ENCODE measurements at regions not wholly inside any gene's neighbourhood (a gene's known extent, or its start where the extent isn't known, plus 50 kb on each side); places are given as distances from the start of the nearest gene placed in this dataset.
"Not testable (repeated sequence)": the region's sequence is repeated elsewhere in the genome, so short reads cannot be mapped to it uniquely, and the experiment has no call there.

- DNase-seq (ENCODE audit: extremely low spot score, insufficient read length, low read depth) (no peak), FAIRE-seq (no peak)
These were observed 236.7 kb upstream of the SLITRK1 start for GRCh38 chr13:84118839-84119409.

- FAIRE-seq (no peak), DNase-seq (ENCODE audit: extremely low spot score, insufficient read length, low read depth) (no peak)
These were observed 216.0 kb upstream of the SLITRK1 start for GRCh38 chr13:84098273-84098672.

DNA sequence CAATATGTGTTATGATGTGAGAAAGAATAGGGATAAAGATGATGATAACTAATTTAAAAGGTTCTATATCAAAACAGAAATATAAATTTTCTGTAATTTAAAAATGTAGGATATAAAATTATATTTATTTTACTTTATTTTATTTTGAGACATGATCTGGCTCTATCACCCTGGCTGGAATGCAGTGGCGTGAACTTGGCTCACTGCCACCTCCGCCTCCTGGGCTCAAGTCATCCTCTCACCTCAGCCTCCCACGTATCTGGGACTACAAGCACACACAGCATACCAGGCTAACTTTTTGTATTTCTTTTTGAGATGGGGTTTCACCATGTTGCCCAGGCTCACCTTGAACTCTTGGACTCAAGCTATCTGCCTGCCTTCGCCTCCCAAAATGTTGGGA lies 214.9 kb upstream of the SLITRK1 start:
- FAIRE-seq: no peak
- no peak for DNase-seq (ENCODE audit: extremely low spot score, insufficient read length, low read depth)

DNA sequence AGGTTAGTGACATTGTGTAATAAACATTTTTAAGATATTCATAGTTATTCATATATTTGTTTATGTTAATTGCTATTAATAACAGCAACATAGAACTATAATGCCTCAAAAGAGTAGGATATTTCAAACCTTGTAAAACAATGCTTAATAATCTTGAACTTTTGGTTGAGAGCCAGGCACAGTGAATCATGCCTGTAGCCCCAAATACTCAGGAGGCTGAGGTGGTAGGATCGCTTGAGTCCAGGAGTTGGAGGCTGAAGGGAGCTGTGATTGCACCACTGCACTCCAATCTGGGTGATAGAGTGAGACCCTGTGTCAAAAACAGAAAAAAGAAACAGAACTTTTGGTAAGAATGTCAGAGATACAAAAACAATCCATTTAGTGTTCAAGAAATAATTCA lies 213.9 kb upstream of the SLITRK1 start:
- no peak for FAIRE-seq
- no peak for DNase-seq (ENCODE audit: extremely low spot score, insufficient read length, low read depth)

- DNase-seq (ENCODE audit: extremely low spot score, insufficient read length, low read depth) (no peak), FAIRE-seq (no peak)
These were observed 206.7 kb upstream of the SLITRK1 start for GRCh38 chr13:84088996-84089395.

GRCh38 chr13:84086847-84087162 lies 204.5 kb upstream of the SLITRK1 start:
- no peak for DNase-seq (ENCODE audit: extremely low spot score, insufficient read length, low read depth)
- no peak for FAIRE-seq

DNA sequence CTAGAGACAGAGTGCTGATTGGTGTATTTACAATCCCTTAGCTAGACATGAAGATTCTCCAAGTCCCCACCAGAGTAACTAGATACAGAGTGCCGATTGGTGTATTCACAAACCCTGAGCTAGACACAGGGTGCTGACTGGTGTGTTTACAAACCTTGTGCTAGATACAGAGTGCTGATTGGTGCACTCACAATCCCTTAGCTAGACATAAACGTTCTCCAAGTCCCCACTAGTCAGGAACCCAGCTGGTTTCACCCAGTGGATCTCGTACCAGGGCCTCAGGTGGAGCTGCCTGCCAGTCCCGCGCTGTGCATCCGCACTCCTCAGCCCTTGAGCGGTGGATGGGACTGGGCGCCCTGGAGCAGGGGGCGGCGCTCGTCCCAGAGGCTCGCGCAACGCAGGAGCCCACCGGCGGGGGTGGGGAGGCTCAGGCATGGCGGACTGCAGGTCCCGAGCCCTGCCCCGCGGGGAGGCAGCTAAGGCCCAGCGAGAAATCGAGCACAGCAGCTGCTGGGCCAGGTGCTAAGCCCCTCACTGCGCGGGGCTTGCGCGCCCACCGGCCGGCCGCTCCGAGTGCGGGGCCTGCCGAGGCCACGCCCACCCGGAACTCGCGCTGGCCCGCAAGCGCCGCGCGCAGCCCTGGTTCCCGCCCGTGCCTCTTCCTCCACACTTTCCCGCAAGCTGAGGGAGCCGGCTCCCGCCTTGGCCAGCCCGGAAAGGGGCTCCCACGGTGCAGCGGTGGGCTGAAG lies 204.0 kb upstream of the SLITRK1 start:
- not testable (repeated sequence) for FAIRE-seq

DNA sequence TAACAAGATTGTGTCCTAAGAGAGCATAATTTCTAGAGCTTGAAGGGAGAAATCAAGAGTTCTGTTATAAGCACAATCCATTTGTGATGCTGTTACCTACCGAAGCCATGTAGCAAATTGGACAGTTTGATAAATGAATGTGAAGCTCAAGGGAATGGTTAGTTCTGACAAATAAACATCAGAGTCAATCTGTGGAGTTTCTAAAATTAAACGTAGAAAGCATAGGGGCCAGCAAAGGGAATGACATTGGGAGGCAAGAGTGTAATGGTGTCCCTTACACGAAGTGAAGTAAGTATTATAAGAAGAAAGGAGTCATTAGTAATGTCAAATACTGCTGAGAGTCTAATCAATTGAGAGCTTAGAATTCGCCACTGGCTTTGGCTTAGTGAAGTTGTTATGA lies 200.2 kb upstream of the SLITRK1 start:
- FAIRE-seq: no peak

More for the DNA sequence above, 204.0 kb upstream of the SLITRK1 start:
- DNase-seq (ENCODE audit: extremely low spot score, insufficient read length, low read depth): not testable (repeated sequence)

GRCh38 chr13:84080748-84081530 lies 198.7 kb upstream of the SLITRK1 start:
- FAIRE-seq (no peak), DNase-seq (ENCODE audit: extremely low spot score, insufficient read length, low read depth) (no peak)

More for the DNA sequence above, 200.2 kb upstream of the SLITRK1 start:
- DNase-seq (ENCODE audit: extremely low spot score, insufficient read length, low read depth): no peak

DNA sequence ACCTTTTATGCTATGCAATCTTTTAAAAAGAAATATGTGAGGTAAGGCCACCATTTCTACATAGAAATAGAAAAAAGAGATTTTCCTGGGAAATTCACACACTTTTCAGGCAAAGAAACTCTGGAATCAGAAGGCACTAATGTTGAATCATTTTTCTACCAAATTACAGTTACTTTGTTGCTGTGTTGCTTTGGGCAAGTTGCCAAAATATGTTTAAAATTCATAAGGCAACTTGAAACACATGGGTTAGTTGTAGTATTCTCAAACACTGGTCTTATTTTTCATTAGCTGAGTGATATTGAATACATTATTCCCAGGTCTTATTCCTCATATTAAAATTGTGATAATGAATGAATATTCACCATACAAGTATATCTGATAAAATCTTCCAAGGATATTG lies 195.0 kb upstream of the SLITRK1 start:
- no peak for FAIRE-seq
- no peak for DNase-seq (ENCODE audit: extremely low spot score, insufficient read length, low read depth)

GRCh38 chr13:84076280-84076679 lies 194.0 kb upstream of the SLITRK1 start:
- DNase-seq (ENCODE audit: extremely low spot score, insufficient read length, low read depth) (no peak), FAIRE-seq (no peak)

- DNase-seq (ENCODE audit: extremely low spot score, insufficient read length, low read depth) (no peak), FAIRE-seq (no peak)
These were observed 168.3 kb upstream of the SLITRK1 start for GRCh38 chr13:84050536-84050935.

DNA sequence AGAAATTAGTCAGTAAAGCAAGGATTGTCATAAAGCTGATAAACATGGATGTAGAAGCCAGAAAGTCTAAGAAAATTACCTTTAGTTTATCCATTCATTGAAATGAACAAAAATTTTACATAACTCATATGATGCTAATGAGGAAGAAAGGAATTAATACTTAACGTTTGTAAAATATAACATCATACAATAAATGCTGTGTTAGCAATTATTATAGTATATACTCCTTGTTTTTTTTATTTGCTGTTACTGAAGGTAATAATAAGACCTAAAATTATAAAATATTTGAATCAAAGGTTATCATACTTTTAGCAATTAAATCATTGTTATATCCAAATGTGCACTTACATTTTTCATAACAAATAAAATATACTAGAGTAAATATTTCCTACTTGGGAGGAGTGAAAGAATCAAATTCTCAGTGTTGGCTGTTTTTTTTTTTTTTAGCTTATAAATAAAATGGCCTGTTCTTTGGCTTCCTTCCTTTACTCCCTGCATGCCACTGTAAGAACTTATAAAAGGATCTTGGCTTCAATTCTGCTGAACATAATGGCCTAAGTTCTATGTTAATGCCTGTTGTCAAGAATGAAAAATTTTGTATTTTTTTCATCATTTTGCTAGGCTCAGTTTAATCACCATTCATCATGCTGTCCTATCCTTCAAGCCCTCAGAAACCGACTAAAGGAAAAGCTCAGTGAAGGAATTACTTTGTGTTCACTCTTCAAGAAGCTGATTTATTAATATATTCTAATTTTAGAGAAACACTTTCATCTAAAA lies 167.4 kb upstream of the SLITRK1 start:
- DNase-seq (ENCODE audit: extremely low spot score, insufficient read length, low read depth) (no peak), FAIRE-seq (no peak)

GRCh38 chr13:84044805-84045204 lies 162.5 kb upstream of the SLITRK1 start:
- FAIRE-seq (no peak), DNase-seq (ENCODE audit: extremely low spot score, insufficient read length, low read depth) (no peak)

- FAIRE-seq: no peak
These were observed 155.7 kb upstream of the SLITRK1 start for GRCh38 chr13:84038001-84038400.

DNA sequence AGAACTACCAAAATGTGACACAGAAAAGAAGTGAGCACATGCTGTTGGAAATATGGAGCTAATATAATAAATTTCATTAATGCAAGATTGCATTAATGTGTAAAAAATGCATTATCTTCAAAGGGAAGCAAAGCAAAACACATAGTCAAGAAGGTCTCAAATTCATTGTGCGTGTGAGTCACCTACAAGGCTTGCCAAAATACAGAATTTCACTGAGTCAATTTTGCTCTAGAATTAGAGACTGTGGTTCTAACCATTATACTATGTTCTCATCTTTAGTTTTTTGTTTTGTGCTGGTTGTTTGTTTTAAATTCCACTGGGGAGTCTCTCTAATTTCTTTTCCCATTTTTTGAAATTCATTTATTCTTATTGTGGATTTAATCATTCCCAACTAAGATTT lies 149.8 kb upstream of the SLITRK1 start:
- DNase-seq (ENCODE audit: extremely low spot score, insufficient read length, low read depth) (no peak), FAIRE-seq (no peak)

More at GRCh38 chr13:84038001-84038400, 155.7 kb upstream of the SLITRK1 start:
- DNase-seq (ENCODE audit: extremely low spot score, insufficient read length, low read depth): no peak

DNA sequence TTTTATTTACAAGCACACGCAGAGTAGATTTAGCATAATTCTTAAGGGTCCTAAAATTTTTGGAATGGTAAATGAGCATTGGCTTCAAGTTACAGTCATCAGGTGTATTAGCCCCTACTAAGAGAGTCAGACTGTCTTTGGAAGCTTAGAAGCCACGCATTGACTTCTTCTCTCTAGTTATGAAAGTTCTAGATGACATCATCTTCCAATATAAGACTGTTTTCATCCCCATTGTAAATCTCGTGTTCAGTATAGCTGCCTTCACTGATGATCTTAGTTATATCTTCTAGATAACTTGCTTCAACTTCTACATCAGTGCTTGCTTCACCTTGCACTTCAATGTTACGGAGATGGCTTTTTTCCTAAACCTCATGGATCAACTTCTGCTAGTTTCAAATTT lies 148.8 kb upstream of the SLITRK1 start:
- DNase-seq (ENCODE audit: extremely low spot score, insufficient read length, low read depth) (no peak), FAIRE-seq (no peak)

DNA sequence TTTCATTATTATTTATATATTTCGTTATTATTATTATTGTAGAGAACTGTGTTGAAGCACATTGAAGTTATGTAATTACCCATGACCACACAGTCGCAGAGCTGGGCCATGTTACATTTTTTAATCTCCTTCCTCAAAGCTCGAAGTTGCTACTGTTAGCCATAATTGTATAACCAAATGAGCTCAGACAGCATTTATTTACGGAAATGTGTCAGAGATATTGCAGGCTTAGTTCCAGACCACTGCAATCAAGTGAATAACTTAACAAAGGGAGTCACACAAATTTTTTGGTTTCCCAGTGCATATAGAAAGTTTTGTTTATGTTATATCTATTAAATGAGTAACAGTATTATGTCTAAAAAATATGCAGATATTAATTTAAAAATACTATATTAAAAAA lies 147.1 kb upstream of the SLITRK1 start:
- FAIRE-seq: no peak
- no peak for DNase-seq (ENCODE audit: extremely low spot score, insufficient read length, low read depth)

- FAIRE-seq: no peak
These were observed 143.6 kb upstream of the SLITRK1 start for GRCh38 chr13:84025824-84026223.

GRCh38 chr13:83996415-83996814 lies 114.1 kb upstream of the SLITRK1 start:
- no peak for DNase-seq (ENCODE audit: extremely low spot score, insufficient read length, low read depth)
- FAIRE-seq: no peak

More at GRCh38 chr13:84025824-84026223, 143.6 kb upstream of the SLITRK1 start:
- DNase-seq (ENCODE audit: extremely low spot score, insufficient read length, low read depth): no peak
